ENCODE measurements at regions not wholly inside any gene's neighbourhood (a gene's known extent, or its start where the extent isn't known, plus 50 kb on each side); places are given as distances from the start of the nearest gene placed in this dataset.

DNA sequence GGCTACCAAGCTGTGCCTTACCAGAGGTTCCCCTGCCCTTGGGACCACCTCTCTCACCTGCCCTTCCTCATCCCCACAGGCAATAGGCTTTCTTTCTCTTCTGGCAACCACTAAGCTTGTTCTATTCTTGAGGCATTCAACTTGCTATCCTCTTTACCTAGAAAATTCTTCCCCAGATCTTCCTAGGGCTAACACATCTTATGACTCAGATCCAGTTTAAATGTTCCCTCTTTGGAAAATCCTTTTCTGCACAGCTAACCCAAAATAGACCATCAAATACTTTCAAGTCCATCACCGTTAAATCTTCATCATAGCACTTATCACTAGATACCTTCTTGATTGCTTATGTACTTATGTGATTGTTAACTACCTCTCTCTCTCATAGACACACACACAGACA, 93.7 kb downstream of the ENC1 start:
- no peak for TF ChIP-seq POLR2AphosphoS5 (IDR thresholded peaks at IDR 0.05; ENCODE audit: low read depth, low read length)
- no peak for TF ChIP-seq TAF1 (IDR thresholded peaks at IDR 0.05; ENCODE audit: borderline replicate concordance, low read depth, low read length)
- FAIRE-seq (no peak), DNase-seq (ENCODE audit: insufficient read length) (no peak)

- FAIRE-seq: no peak
- TF ChIP-seq POLR2A (IDR thresholded peaks at IDR 0.05; ENCODE audit: low read depth, low read length) (no peak), POLR2AphosphoS5 (IDR thresholded peaks at IDR 0.05; ENCODE audit: low read depth, low read length) (no peak), TAF1 (IDR thresholded peaks at IDR 0.05; ENCODE audit: borderline replicate concordance, low read depth, low read length) (no peak)
- no peak for DNase-seq (ENCODE audit: insufficient read length)
These were observed 95.7 kb downstream of the ENC1 start for GRCh38 chr5:74544811-74545210.

- DNase-seq (ENCODE audit: insufficient read length) (no peak), FAIRE-seq (no peak)
- TF ChIP-seq POLR2A (IDR thresholded peaks at IDR 0.05; ENCODE audit: low read depth, low read length): no peak
- TF ChIP-seq POLR2AphosphoS5 (IDR thresholded peaks at IDR 0.05; ENCODE audit: low read depth, low read length): no peak
- TF ChIP-seq TAF1 (IDR thresholded peaks at IDR 0.05; ENCODE audit: borderline replicate concordance, low read depth, low read length): no peak
These were observed 97.1 kb downstream of the ENC1 start for GRCh38 chr5:74543162-74543995.

- TF ChIP-seq TAF1 (IDR thresholded peaks at IDR 0.05; ENCODE audit: borderline replicate concordance, low read depth, low read length): no peak
- no peak for TF ChIP-seq POLR2A (IDR thresholded peaks at IDR 0.05; ENCODE audit: low read depth, low read length)
- no peak for TF ChIP-seq POLR2AphosphoS5 (IDR thresholded peaks at IDR 0.05; ENCODE audit: low read depth, low read length)
- DNase-seq (ENCODE audit: insufficient read length): no peak
- no peak for FAIRE-seq
These were observed 98.0 kb downstream of the ENC1 start for GRCh38 chr5:74542482-74542881.

GRCh38 chr5:74541381-74541781, 99.1 kb downstream of the ENC1 start:
- TF ChIP-seq POLR2AphosphoS5 (IDR thresholded peaks at IDR 0.05; ENCODE audit: low read depth, low read length): no peak
- TF ChIP-seq TAF1 (IDR thresholded peaks at IDR 0.05; ENCODE audit: borderline replicate concordance, low read depth, low read length): no peak
- TF ChIP-seq POLR2A (IDR thresholded peaks at IDR 0.05; ENCODE audit: low read depth, low read length): no peak
- DNase-seq (ENCODE audit: insufficient read length) (no peak), FAIRE-seq (no peak)

GRCh38 chr5:74540622-74541021, 99.9 kb downstream of the ENC1 start:
- no peak for FAIRE-seq
- no peak for TF ChIP-seq POLR2A (IDR thresholded peaks at IDR 0.05; ENCODE audit: low read depth, low read length)
- no peak for TF ChIP-seq POLR2AphosphoS5 (IDR thresholded peaks at IDR 0.05; ENCODE audit: low read depth, low read length)
- no peak for TF ChIP-seq TAF1 (IDR thresholded peaks at IDR 0.05; ENCODE audit: borderline replicate concordance, low read depth, low read length)

DNA sequence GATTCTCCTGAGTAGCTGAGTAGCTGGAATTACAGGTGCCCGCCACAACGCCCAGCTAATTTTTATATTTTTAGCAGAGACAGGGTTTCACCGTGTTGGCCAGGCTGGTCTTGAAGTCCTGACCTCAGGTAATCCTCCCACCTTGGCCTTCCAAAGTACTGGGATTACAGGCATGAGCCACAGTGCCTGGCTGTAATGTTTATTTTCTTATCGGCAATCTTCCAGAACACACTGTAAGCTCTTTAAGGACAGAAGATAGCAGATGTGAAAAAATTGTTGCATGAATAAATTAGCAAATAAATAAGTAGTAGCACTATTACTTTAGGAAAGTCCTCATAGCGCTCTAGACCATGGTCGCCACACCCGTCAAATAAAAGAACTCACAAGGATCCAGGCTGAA, 100.5 kb downstream of the ENC1 start:
- DNase-seq (ENCODE audit: insufficient read length) (no peak), FAIRE-seq (no peak)
- TF ChIP-seq TAF1 (IDR thresholded peaks at IDR 0.05; ENCODE audit: borderline replicate concordance, low read depth, low read length) (no peak), POLR2AphosphoS5 (IDR thresholded peaks at IDR 0.05; ENCODE audit: low read depth, low read length) (no peak), POLR2A (IDR thresholded peaks at IDR 0.05; ENCODE audit: low read depth, low read length) (no peak)

More at GRCh38 chr5:74540622-74541021, 99.9 kb downstream of the ENC1 start:
- DNase-seq (ENCODE audit: insufficient read length): no peak

DNA sequence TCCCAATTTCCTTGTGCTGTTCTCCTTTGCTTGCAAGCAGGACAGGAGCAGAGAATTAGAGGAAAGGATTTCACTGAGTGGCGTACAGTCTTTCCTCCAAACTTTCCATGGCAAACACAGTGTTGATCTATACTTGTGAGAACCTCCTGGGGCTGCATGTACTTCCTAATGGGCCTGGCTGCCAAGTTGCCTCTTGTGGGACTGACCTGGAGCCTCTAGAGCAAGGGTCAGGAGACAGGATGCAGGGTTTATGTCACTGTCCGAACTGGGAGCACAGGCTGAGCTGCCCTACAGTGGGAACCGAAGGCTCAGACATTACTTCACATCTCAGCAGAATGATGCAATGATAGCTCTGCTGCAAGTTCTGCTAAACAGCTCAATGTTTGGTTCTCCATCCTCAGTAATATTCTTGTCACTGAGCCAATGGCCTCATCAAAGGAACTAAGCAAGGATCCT, 102.3 kb downstream of the ENC1 start:
- TF ChIP-seq POLR2AphosphoS5 (IDR thresholded peaks at IDR 0.05; ENCODE audit: low read depth, low read length) (no peak), TAF1 (IDR thresholded peaks at IDR 0.05; ENCODE audit: borderline replicate concordance, low read depth, low read length) (no peak), POLR2A (IDR thresholded peaks at IDR 0.05; ENCODE audit: low read depth, low read length) (no peak)
- DNase-seq (ENCODE audit: insufficient read length) (no peak), FAIRE-seq (no peak)

DNA sequence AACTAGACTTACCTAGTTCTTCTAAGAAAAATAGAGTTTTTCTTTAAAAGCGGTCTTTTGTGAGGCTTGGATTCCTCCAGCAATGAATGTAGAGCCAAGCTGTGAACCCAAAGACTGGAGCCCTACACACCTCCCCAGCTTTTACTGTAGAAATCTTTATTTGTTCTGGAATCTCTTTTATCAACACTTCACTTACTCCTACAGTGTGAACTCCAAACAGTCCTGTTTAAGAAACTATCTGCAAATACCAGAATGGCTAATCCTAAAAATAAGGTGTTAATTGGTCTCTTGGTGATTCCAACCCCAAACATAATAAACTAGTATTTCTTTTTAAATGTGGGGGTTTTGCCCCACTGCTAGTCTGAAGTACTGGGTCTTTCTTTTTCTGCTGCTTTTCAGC, 103.9 kb downstream of the ENC1 start:
- TF ChIP-seq POLR2A (IDR thresholded peaks at IDR 0.05; ENCODE audit: low read depth, low read length) (no peak), POLR2AphosphoS5 (IDR thresholded peaks at IDR 0.05; ENCODE audit: low read depth, low read length) (no peak), TAF1 (IDR thresholded peaks at IDR 0.05; ENCODE audit: borderline replicate concordance, low read depth, low read length) (no peak)
- FAIRE-seq (no peak), DNase-seq (ENCODE audit: insufficient read length) (no peak)

DNA sequence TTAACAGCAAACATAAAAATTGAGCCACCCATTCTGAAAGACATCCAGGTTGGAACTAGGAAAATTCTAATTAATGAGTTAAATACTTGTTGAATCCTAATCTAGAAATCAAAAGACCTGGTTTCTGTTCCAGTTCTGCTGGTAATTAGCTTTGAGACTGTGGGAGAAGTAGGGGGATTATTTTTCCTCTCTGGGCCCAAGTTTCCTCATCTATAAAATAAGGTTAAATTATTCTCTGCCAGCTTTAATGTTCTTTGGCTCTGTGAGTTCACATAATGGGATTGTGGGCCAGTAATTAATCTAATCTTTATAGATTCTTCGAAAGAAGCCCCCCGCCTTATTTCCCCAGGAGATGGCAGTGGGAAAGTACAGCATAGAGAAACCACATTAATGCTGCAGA, 104.6 kb downstream of the ENC1 start:
- DNase-seq (ENCODE audit: insufficient read length) (no peak), FAIRE-seq (no peak)
- TF ChIP-seq TAF1 (IDR thresholded peaks at IDR 0.05; ENCODE audit: borderline replicate concordance, low read depth, low read length) (no peak), POLR2A (IDR thresholded peaks at IDR 0.05; ENCODE audit: low read depth, low read length) (no peak), POLR2AphosphoS5 (IDR thresholded peaks at IDR 0.05; ENCODE audit: low read depth, low read length) (no peak)

GRCh38 chr5:74534397-74535129, 106.0 kb downstream of the ENC1 start:
- no peak for DNase-seq (ENCODE audit: insufficient read length)
- no peak for TF ChIP-seq TAF1 (IDR thresholded peaks at IDR 0.05; ENCODE audit: borderline replicate concordance, low read depth, low read length)
- no peak for TF ChIP-seq POLR2A (IDR thresholded peaks at IDR 0.05; ENCODE audit: low read depth, low read length)
- no peak for TF ChIP-seq POLR2AphosphoS5 (IDR thresholded peaks at IDR 0.05; ENCODE audit: low read depth, low read length)
- no peak for FAIRE-seq
